Central memory CD8-positive, alpha-beta T cell (primary cell): ENCODE measurements at regions not wholly inside any gene's neighbourhood (a gene's known extent, or its start where the extent isn't known, plus 50 kb on each side); places are given as distances from the start of the nearest gene placed in this dataset.

Experiments
- ATAC-seq: fragments of 150-1000 bp; cut with Tn5 transposase; replicated peaks from 2 replicates; pipeline ENCODE4 v1.10.0; 2022; ENCODE audit warnings: mild to moderate bottlenecking, moderate FRiP score, moderate number of reproducible peaks; ENCODE audit not compliant: poor library complexity, severe bottlenecking; ENCODE audit errors: extremely low read depth
- DNase-seq, 2 donors: peaks; one replicate each; pipeline ENCODE4 v3.0.0; 2021; ENCODE audit warnings: low spot score in 2 of 2
- H3K27ac Mint-ChIP-seq: one replicate; pipeline ENCODE4 v1.8.0; 2022; ENCODE audit warnings: low read depth, mild to moderate bottlenecking, moderate library complexity, mixed read lengths
- H3K27me3 Mint-ChIP-seq: one replicate; pipeline ENCODE4 v1.8.0; 2022; ENCODE audit warnings: mixed read lengths
- H3K36me3 Mint-ChIP-seq: one replicate; pipeline ENCODE4 v1.8.0; 2022; ENCODE audit warnings: mild to moderate bottlenecking, moderate library complexity, mixed read lengths; ENCODE audit not compliant: insufficient read depth
- H3K4me1 Mint-ChIP-seq: one replicate; pipeline ENCODE4 v1.8.0; 2022; ENCODE audit warnings: mixed read lengths
- H3K4me3 Mint-ChIP-seq: one replicate; pipeline ENCODE4 v1.8.0; 2022; ENCODE audit warnings: mild to moderate bottlenecking, moderate library complexity, mixed read lengths
- H3K9me3 Mint-ChIP-seq: one replicate; pipeline ENCODE4 v1.8.0; 2022; ENCODE audit warnings: mixed read lengths

DNA sequence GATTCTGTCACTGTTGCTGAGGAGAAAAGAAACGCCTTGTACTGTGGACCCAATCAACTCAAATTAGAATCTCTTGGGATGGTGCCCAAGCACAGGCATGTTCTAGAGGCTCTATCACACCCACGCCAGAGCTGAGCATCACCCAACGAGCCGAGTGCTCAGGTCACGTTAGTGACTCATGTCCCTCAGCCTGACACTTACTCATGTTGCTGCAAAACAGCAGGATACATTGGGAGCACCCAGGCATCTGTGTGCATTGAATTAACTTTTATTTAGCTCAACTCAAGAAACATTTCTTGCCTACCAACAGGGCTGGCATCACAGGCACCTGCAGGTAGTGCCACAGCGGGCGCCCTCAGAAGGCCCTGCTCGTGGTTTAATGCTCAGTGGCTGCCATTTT is 149.8 kb downstream of the ETS2 start:
- H3K9me3 Mint-ChIP-seq: no peaks in the 10 kb centered on the region
- no peak overlapping the region for H3K27ac Mint-ChIP-seq
- ATAC-seq (no peak), DNase-seq (no peak)
- no peaks in the 10 kb centered on the region for H3K4me1 Mint-ChIP-seq
- peaks cover 27% of the 10 kb centered on the region for H3K27me3 Mint-ChIP-seq
- H3K4me3 Mint-ChIP-seq: no peak overlapping the region
- no peaks in the 10 kb centered on the region for H3K36me3 Mint-ChIP-seq

DNA sequence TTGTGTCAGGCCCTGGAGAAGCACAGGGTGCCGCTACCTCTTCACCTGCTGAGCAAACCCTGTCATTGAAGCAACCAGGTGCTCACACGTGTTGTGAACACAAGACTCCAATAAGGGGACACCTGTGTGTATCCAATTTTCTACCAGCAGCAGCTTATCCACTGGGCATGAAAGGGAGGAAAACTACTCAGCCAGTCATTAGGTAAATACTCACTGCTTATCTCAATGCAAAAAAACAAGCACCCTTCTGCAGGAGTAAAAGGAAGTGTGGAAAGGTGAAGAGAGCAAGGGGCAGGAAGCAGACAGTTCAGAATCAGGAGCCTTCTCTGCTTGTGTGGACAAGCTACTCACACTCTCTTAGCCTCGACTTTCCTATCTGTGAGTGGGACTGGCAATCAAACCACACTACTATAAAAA is 148.9 kb downstream of the ETS2 start:
- ATAC-seq: no peak
- H3K4me3 Mint-ChIP-seq: no peak overlapping the region
- peaks cover 27% of the 10 kb centered on the region for H3K27me3 Mint-ChIP-seq
- H3K36me3 Mint-ChIP-seq: no peaks in the 10 kb centered on the region
- no peaks in the 10 kb centered on the region for H3K4me1 Mint-ChIP-seq
- H3K9me3 Mint-ChIP-seq: no peaks in the 10 kb centered on the region
- no peak overlapping the region for H3K27ac Mint-ChIP-seq
- no peak for DNase-seq

DNA sequence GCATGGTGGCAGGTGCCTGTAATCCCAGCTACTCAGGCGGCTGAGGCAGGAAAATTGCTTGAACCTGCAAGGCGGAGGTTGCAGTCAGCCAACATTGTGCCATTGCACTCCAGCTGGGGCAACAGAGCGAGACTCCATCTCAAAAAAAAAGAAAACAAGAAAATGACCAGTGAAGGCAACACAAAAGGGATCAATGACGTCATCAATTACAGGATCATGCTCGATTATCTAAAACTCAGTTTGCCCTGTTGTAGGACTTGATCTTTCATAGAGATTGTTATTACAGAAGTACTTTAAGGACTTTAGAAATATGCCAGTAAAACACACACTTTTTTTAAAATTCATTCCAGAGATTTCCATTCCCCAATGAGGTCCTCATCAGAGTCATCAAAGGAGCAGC is 147.8 kb downstream of the ETS2 start:
- DNase-seq (no peak), ATAC-seq (no peak)
- Mint-ChIP-seq H3K9me3 (no peaks in the 10 kb centered on the region), H3K4me3 (no peak overlapping the region), H3K27ac (no peak overlapping the region), H3K4me1 (no peaks in the 10 kb centered on the region), H3K27me3 (peaks cover 27% of the 10 kb centered on the region), H3K36me3 (no peaks in the 10 kb centered on the region)

DNA sequence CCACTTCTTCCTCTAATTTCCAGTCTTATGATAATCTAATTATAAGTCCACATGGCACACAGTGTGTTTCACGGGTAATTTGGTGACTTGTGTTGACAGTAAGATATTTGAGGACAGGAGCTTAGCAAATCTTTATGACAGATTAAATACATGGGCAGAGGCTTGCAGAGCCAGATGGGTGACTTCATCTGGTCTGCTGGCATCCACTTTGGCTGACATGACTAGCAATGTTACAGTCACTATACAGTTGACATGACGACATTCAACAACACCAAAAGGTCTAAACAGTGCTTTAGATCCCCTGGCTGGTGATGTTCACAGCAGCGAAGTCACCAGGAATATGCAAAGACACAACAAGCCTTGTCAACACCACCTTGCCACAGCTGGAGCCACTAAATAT is 147.2 kb downstream of the ETS2 start:
- H3K36me3 Mint-ChIP-seq: no peaks in the 10 kb centered on the region
- peaks cover 28% of the 10 kb centered on the region for H3K27me3 Mint-ChIP-seq
- no peaks in the 10 kb centered on the region for H3K4me1 Mint-ChIP-seq
- H3K4me3 Mint-ChIP-seq: no peak overlapping the region
- H3K9me3 Mint-ChIP-seq: no peaks in the 10 kb centered on the region
- ATAC-seq (no peak), DNase-seq (no peak)
- no peak overlapping the region for H3K27ac Mint-ChIP-seq

DNA sequence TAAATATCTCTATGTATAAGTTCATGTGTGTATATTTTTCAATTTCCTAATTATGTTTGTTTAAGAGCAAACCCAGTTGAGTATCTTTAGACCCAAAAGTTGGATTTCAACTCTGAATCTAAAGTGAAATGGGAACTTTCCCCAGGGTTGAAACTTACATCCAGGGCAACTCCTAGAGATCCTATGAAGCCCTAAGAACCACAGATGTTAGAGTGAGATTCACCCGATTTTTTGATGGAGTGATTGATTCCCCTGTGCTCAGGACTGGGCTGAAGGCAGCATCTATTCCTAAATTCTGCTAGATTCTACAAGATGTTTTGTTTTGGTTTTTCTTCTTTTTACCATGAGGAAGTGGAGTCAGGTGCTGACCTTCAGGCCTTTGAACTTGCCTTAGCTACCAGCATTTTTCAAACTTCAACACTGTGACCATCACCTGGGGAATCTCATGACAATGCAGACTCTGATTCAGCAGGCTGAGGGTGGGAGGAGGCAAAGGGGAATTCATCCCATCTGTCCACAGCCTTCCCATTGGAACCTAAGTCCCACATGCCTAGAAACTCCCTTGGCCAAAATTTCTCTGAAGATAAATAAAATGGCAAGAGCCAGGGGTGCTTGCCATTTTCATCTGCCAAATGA is 145.5 kb downstream of the ETS2 start:
- Mint-ChIP-seq H3K36me3 (no peaks in the 10 kb centered on the region), H3K4me3 (no peak overlapping the region), H3K9me3 (no peaks in the 10 kb centered on the region), H3K4me1 (no peaks in the 10 kb centered on the region), H3K27me3 (peaks cover 37% of the 10 kb centered on the region), H3K27ac (no peak overlapping the region)
- no peak for DNase-seq
- no peak for ATAC-seq

DNA sequence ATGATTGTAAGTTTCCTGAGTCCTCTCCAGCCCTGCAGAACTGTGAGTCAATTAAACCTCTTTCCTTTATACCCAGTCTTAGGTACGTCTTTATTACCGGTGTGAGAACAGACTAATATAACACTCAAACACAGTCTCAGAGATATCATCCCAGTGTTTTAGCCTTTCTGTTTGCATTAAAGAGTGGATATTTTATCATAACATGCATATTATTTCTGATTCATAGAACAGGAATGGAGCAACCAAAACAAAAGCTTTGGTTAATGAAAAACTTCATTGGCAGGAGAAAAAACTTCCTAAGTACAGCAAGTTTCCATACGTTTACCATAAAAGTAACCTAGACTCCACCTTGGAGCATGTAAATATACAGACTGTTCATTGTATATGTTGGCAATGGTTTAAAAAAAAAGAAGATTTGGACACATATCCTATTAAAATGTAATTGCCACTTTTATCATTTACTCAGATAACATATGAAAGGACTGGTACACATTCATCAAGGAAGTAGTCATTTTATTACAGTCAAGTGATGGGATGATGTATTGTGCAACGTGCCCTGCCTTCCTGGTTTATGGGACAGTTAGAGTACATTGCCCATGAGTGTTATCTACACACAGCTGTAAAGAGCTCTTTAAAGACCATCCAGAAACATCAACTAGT is 144.8 kb downstream of the ETS2 start:
- Mint-ChIP-seq H3K4me3 (no peak overlapping the region), H3K27ac (no peak overlapping the region), H3K27me3 (peaks cover 37% of the 10 kb centered on the region), H3K36me3 (no peaks in the 10 kb centered on the region), H3K9me3 (no peaks in the 10 kb centered on the region), H3K4me1 (no peaks in the 10 kb centered on the region)
- DNase-seq (no peak), ATAC-seq (no peak)

DNA sequence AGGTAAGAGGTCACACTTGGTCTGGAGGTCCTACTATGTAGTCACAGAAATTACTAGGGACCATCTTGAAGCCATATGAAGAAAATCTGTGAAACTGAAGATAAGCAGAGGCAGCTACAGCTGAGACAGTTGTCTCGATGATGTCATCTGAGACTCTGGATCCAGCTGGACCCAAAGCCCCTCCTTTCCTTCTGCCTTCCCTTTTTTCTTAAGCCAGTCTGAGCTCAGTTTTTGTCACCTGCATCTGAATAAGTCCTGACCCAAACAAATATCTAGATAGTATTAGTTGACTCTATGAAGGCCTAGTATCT is 143.3 kb downstream of the ETS2 start:
- no peaks in the 10 kb centered on the region for H3K36me3 Mint-ChIP-seq
- no peaks in the 10 kb centered on the region for H3K9me3 Mint-ChIP-seq
- H3K4me3 Mint-ChIP-seq: no peak overlapping the region
- no peak overlapping the region for H3K27ac Mint-ChIP-seq
- DNase-seq (no peak), ATAC-seq (no peak)
- no peaks in the 10 kb centered on the region for H3K4me1 Mint-ChIP-seq
- peaks cover 49% of the 10 kb centered on the region for H3K27me3 Mint-ChIP-seq

DNA sequence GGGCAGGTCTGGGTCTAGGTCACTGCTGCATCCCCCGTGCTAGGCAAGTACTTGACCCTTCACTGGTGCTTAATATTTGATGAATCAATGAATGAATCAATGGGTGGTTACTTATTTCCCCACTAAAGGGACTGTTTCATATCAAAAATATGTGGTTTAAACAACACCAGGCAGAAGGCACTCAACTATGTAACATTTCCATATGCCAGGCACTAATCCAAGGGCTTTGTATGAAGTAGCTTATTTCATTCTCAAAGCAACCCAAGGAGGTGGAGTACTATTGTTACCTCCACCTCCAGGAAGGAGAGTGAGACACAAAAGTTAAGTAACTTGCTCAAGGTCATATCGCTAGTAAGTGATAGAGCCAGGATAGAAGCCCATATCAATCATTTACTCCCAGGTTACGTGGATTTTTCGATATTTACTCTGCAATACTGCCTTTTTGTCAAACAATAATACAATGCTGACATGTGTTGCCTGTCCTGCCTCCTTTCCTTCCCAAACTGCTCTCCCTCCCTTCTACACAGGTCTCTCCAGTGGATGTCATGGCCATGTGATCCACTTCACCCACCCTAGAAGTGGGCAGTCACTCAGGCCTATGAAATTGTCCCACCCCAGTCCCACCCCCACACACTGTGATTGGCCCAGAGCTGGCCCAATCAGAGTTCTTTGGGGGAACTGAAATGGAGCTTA is 142.8 kb downstream of the ETS2 start:
- H3K36me3 Mint-ChIP-seq: no peaks in the 10 kb centered on the region
- H3K27ac Mint-ChIP-seq: no peak overlapping the region
- H3K4me3 Mint-ChIP-seq: no peak overlapping the region
- H3K4me1 Mint-ChIP-seq: no peaks in the 10 kb centered on the region
- no peak for ATAC-seq
- no peaks in the 10 kb centered on the region for H3K9me3 Mint-ChIP-seq
- no peak for DNase-seq
- H3K27me3 Mint-ChIP-seq: peaks cover 46% of the 10 kb centered on the region

DNA sequence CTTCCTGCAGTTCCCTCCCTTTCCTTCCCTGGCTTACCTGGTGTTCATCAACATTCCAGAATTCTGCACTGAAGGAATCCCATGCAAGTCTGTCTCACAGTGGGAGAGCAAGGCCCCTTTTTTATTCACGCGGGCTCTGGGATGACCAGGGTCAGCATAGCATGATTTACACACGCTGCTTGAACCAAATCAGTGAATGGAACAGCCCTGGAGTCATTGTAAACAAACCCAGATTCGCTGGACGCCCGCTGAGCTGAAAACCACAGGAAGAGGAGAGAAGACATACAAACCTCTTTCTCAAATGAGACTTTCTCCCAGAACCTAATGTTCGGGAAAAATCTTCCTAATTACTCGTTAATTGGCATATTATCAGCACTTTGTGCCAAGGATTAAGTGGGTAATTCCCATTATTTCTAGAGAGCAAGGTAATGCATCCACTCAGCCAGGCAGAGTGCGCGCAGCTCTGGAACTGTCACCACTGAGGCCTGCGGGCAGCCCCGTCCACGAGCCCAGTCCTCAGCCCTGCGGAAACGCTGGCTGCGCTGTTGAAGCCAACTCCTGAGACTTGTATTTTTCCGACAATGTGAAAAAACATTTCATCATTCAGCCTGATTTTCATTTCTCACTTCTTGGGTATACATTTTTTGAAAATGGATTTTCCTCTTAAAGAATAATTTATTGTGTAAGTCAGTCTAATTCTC is 140.0 kb downstream of the ETS2 start:
- H3K4me1 Mint-ChIP-seq: no peaks in the 10 kb centered on the region
- no peak overlapping the region for H3K27ac Mint-ChIP-seq
- peaks cover 22% of the 10 kb centered on the region for H3K27me3 Mint-ChIP-seq
- H3K36me3 Mint-ChIP-seq: no peaks in the 10 kb centered on the region
- H3K9me3 Mint-ChIP-seq: no peaks in the 10 kb centered on the region
- no peak for ATAC-seq
- no peak for DNase-seq
- H3K4me3 Mint-ChIP-seq: no peak overlapping the region

DNA sequence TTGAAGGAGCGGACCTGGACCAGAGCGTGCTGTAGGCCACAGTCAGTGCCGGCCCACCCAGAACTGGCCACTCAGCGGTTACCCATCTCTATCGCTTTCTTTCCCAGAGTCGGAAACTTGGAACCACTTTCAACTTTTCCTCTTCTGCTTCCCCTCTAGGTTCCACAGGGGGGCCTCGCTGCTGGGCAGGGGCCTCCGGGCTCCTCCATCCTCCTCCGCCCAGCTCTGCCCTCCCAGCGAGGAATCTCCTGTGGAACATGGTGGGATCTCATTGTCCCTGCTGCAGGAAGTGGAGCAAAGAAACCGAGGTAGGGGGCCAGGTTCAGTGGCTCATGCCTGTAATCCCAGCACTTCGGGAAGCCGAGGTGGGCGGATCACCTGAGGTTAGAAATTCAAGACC is 139.2 kb downstream of the ETS2 start:
- ATAC-seq: no peak
- Mint-ChIP-seq H3K36me3 (no peaks in the 10 kb centered on the region), H3K4me1 (no peaks in the 10 kb centered on the region), H3K4me3 (no peak overlapping the region), H3K27ac (no peak overlapping the region), H3K9me3 (no peaks in the 10 kb centered on the region), H3K27me3 (peaks cover 22% of the 10 kb centered on the region)
- DNase-seq: no peak

DNA sequence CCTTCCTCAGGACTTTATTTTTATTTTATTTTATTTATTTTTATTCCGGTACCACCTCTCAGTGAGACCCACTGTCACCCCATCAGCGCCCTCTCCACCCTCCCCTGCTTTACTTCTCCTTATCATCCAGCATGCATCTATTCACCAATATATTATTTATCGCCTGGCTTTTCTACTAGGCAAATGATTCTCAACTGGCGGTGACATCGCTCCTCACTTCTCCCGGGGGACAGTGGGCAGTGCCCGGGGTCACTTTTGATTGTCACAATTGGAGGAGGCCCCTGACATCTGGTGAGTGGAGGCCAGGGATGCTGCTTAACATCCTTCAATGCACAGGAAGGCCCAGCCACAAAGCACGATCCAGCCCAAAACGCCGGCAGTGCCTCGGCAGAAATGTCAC is 138.7 kb downstream of the ETS2 start:
- Mint-ChIP-seq H3K4me3 (no peak overlapping the region), H3K27me3 (peaks cover 22% of the 10 kb centered on the region), H3K9me3 (no peaks in the 10 kb centered on the region), H3K36me3 (no peaks in the 10 kb centered on the region), H3K27ac (no peak overlapping the region), H3K4me1 (no peaks in the 10 kb centered on the region)
- DNase-seq (no peak), ATAC-seq (no peak)

DNA sequence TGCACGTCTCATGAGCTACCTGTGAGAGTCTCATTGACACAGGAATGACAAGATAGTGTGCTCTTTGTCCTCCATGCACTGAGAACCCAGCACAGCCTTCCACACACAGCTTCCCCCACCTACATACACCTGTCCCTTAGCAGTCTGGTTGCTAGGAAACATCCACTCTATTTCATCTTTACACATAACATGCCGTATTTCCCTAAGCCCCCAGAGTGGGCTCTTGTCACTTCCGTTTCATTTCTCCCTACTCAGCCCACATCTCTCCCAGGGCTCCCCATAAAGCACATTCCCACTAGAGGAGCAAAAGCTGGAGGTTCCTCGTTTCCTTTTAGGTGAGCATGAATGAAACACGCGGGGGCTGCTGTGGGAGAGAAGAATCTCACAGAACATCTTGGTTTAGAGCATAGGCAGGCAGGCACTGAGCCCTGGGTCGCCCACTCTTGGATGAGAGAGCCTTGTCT is 137.1 kb downstream of the ETS2 start:
- no peak for DNase-seq
- no peak for ATAC-seq
- no peaks in the 10 kb centered on the region for H3K36me3 Mint-ChIP-seq
- H3K27me3 Mint-ChIP-seq: peaks cover 20% of the 10 kb centered on the region
- no peaks in the 10 kb centered on the region for H3K9me3 Mint-ChIP-seq
- no peak overlapping the region for H3K4me3 Mint-ChIP-seq
- no peak overlapping the region for H3K27ac Mint-ChIP-seq
- H3K4me1 Mint-ChIP-seq: peaks cover 9% of the 10 kb centered on the region

DNA sequence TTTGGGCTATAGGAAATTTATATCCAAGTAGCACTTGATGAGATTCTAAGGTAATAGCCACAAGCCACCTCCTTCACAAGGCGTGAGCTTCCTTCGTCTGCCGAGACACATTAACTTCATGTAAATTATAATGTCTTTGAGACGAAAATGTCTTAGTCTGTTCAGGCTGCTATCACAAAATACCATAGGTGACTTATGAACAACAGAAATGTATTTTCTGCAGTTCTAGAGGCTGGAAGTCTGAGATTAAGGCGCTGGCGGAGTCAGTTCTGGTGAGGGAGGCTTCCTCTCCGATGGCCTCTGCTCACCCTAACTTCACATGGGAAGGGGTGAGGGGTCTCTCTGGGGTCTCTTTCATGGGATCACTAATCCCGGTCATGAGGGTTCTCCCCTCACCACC is 133.0 kb downstream of the ETS2 start:
- ATAC-seq (no peak), DNase-seq (no peak)
- H3K27ac Mint-ChIP-seq: peak overlapping the region; percentile 1
- H3K4me1 Mint-ChIP-seq: peaks cover 15% of the 10 kb centered on the region
- H3K36me3 Mint-ChIP-seq: no peaks in the 10 kb centered on the region
- no peaks in the 10 kb centered on the region for H3K9me3 Mint-ChIP-seq
- no peaks in the 10 kb centered on the region for H3K27me3 Mint-ChIP-seq
- H3K4me3 Mint-ChIP-seq: no peak overlapping the region
